Peyer's patch (tissue), 4 donors: ENCODE measurements at regions not wholly inside any gene's neighbourhood (a gene's known extent, or its start where the extent isn't known, plus 50 kb on each side); places are given as distances from the start of the nearest gene placed in this dataset.
"Not testable (repeated sequence)": the region's sequence is repeated elsewhere in the genome, so short reads cannot be mapped to it uniquely, and the experiment has no call there.

ENCODE experiments used
- DNase-seq, 3 donors: peaks; one replicate each; pipeline ENCODE4 v3.0.0-alpha.2; 2017 to 2019
- H3K27ac ChIP-seq, 4 donors: fragments of 200-600 bp; sonication (generic); one replicate each; pipeline ENCODE4 v1.5.1; 2016 to 2019
- H3K27me3 ChIP-seq, 2 donors: fragments of 200-600 bp; sonication (generic); one replicate each; pipeline ENCODE4 v1.5.1; 2019
- H3K36me3 ChIP-seq, 3 donors: fragments of 200-600 bp; sonication (generic); one replicate each; pipeline ENCODE4 v1.5.1; 2016 to 2019
- H3K4me1 ChIP-seq, 4 donors: fragments of 200-600 bp; sonication (generic); one replicate each; pipeline ENCODE4 v1.5.1; 2016 to 2019
- H3K4me3 ChIP-seq, 4 donors: fragments of 200-600 bp; sonication (generic); 1 replicate in 3 of 4; 2 replicates in 1 of 4; pipeline ENCODE4 v1.5.1; 2016 to 2019; ENCODE audit warnings: mild to moderate bottlenecking in 1 of 4
- H3K9me3 ChIP-seq, 4 donors: fragments of 200-600 bp; sonication (generic); one replicate each; pipeline ENCODE4 v1.5.1; 2016 to 2019; ENCODE audit warnings: mild to moderate bottlenecking in 1 of 4
- CTCF ChIP-seq, 6 experiments: fragments of 450-650 bp in 4 of 6; fragments of 200-600 bp in 2 of 6; sonication (generic) in 1 of 6; IDR thresholded peaks; one replicate each; pipeline ENCODE4 v1.5.1; 2017 to 2019; ENCODE audit warnings: antibody characterized with exemption in 6 of 6, mild to moderate bottlenecking in 3 of 6, moderate library complexity in 1 of 6
- POLR2A ChIP-seq, 2 donors: fragments of 450-650 bp; IDR thresholded peaks; one replicate each; pipeline ENCODE4 v1.5.1; 2017; ENCODE audit warnings: antibody characterized with exemption in 2 of 2, mild to moderate bottlenecking in 2 of 2, moderate library complexity in 2 of 2

- DNase-seq = no peak
- Histone ChIP-seq H3K9me3 (no peaks in the 10 kb centered on the region), H3K27me3 (no peaks in the 10 kb centered on the region), H3K4me1 (no peaks in the 10 kb centered on the region), H3K27ac (no peak overlapping the region), H3K4me3 (no peak overlapping the region), H3K36me3 (no peaks in the 10 kb centered on the region)
- no peak for TF ChIP-seq POLR2A (IDR thresholded peaks at IDR 0.05)
- TF ChIP-seq CTCF (IDR thresholded peaks at IDR 0.05) = no peak
Measured at GRCh38 chr11:50333861-50334260, 301.2 kb downstream of the OR4C45 start.

DNA sequence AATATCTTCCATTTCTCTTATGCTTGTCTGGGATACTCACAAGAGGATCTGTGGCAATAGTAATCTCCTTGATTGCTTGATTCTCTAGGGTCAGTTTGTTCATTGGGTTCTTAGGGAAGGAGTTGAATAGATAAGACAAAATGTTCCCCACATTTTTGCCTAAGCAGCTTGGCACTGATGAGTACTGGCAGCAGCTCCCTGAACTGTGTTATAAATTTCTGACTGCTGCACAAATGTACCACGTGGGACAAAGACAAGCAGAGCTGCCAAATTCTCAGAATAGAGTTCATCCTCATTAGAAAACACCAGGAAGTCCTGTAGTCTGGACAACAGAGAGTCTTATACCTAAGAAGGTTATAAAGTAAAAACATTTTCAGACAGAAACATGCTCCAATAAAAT, 304.8 kb downstream of the OR4C45 start:
- not testable (repeated sequence) for H3K4me3 ChIP-seq, H3K36me3 ChIP-seq, H3K9me3 ChIP-seq, DNase-seq, H3K4me1 ChIP-seq, H3K27ac ChIP-seq, H3K27me3 ChIP-seq

- H3K36me3 ChIP-seq, H3K4me3 ChIP-seq: not testable (repeated sequence)
Measured at GRCh38 chr11:50348018-50348417, 315.3 kb downstream of the OR4C45 start.

DNA sequence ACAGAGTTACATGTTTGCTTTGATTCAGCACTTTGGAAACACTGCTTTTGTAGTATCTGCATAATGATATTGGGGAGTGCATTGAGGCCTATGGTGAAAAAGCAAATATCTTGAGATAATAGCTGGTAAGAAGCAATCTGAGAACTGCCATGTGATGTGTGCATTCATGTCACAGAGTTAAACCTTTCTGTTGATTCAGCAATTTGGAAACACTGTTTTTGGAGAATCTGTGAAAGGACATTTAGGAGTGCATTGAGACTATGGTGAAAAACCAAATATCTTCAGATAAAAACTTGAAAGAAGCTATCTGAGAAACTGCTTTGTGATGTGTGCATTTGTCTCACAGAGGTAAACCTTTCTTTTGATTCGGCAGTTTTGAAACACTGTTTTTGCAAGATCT, 346.8 kb downstream of the OR4C45 start:
- TF ChIP-seq POLR2A (IDR thresholded peaks at IDR 0.05) (no peak), CTCF (IDR thresholded peaks at IDR 0.05) (no peak)
- Histone ChIP-seq H3K27me3 (no peaks in the 10 kb centered on the region), H3K36me3 (no peaks in the 10 kb centered on the region), H3K4me1 (no peaks in the 10 kb centered on the region), H3K4me3 (no peak overlapping the region), H3K27ac (no peak overlapping the region), H3K9me3 (peaks cover 0 to 30% (median 2%) of the 10 kb centered on the region in 4 donors)
- DNase-seq = no peak

More at GRCh38 chr11:50348018-50348417, 315.3 kb downstream of the OR4C45 start:
- H3K4me1 ChIP-seq, H3K9me3 ChIP-seq, DNase-seq, H3K27me3 ChIP-seq, H3K27ac ChIP-seq: not testable (repeated sequence)

DNA sequence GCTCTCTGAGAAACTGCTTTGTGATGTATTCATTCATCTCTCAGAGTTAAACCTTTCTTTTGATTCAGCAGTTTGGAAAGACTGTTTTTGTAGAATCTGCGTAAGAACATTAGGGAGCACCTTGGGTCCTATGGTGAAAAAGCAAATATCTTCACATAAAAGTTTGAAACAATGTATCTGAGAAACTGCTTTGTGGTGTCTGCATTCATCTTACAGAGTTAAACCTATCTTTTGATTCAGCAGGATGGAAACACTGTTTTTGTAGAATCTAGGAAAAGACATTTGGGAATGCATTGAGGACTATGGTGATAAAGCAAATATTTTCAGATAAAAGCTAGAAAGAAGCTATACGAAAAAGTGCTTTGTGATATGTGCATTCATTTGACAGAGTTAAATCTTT, 361.3 kb downstream of the OR4C45 start:
- peaks cover 0 to 64% (median 5%) of the 10 kb centered on the region in 4 donors for H3K9me3 ChIP-seq
- no peaks in the 10 kb centered on the region for H3K4me1 ChIP-seq
- TF ChIP-seq CTCF (IDR thresholded peaks at IDR 0.05) (no peak), POLR2A (IDR thresholded peaks at IDR 0.05) (no peak)

GRCh38 chr11:50412832-50413231, 380.2 kb downstream of the OR4C45 start:
- no peak for DNase-seq
- Histone ChIP-seq H3K4me1 (no peaks in the 10 kb centered on the region), H3K9me3 (peaks cover 0 to 11% (median 0%) of the 10 kb centered on the region in 4 donors), H3K27me3 (no peaks in the 10 kb centered on the region), H3K36me3 (no peaks in the 10 kb centered on the region), H3K27ac (no peak overlapping the region), H3K4me3 (no peak overlapping the region)
- TF ChIP-seq POLR2A (IDR thresholded peaks at IDR 0.05) = no peak
- TF ChIP-seq CTCF (IDR thresholded peaks at IDR 0.05) = no peak

More for the DNA sequence above, 361.3 kb downstream of the OR4C45 start:
- H3K36me3 ChIP-seq = no peaks in the 10 kb centered on the region
- H3K27me3 ChIP-seq = no peaks in the 10 kb centered on the region
- no peak overlapping the region for H3K4me3 ChIP-seq
- no peak overlapping the region for H3K27ac ChIP-seq
- no peak for DNase-seq

DNA sequence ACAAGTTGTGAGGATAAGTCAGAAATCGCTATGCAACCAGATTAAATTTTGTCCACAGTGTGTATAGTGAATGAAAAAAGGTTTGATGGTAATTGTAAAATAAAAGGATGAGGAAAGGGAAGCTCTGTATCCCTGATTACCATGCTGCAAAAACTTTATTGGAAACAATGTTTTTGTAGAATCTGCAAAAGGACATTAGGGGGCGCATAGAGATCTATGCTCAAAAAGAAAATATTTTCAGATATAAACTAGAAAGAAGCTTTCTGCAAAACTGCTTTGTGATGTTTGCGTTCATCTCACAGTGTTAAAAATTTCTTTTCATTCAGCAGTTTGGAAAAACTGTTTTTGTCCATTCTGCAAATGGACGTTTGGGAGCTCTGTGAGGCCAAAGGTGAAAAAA, 390.5 kb downstream of the OR4C45 start:
- no peak overlapping the region for H3K4me3 ChIP-seq
- TF ChIP-seq POLR2A (IDR thresholded peaks at IDR 0.05) (no peak), CTCF (IDR thresholded peaks at IDR 0.05) (no peak)
- no peaks in the 10 kb centered on the region for H3K27me3 ChIP-seq
- DNase-seq = no peak
- no peaks in the 10 kb centered on the region for H3K36me3 ChIP-seq
- H3K27ac ChIP-seq = no peak overlapping the region
- no peaks in the 10 kb centered on the region for H3K4me1 ChIP-seq
- H3K9me3 ChIP-seq = no peaks in the 10 kb centered on the region
